Panc1 (cell line): ENCODE measurements at regions not wholly inside any gene's neighbourhood (a gene's known extent, or its start where the extent isn't known, plus 50 kb on each side); places are given as distances from the start of the nearest gene placed in this dataset.

Source experiments
- ATAC-seq: fragments of 200-7000 bp; cut with Tn5 transposase; 2 replicates; pipeline ENCODE4 v1.9.1; 2020; ENCODE audit warnings: mild to moderate bottlenecking, moderate library complexity
- BruUV-seq: library from RNA; stranded (reverse); fragments of 400-500 nt; replicated peaks from 2 replicates; lab custom pipeline; 2021; lab: Mats Ljungman, UMichigan
- CTCF ChIA-PET: fragments of 300-600 bp; sonication (Branson Sonifier 250); formaldehyde crosslinking; loops from one replicate; lab custom pipeline; 2022; ENCODE audit warnings: antibody characterized with exemption; lab: Charles Lee
- POLR2A ChIA-PET: fragments of 300-600 bp; sonication (Branson Sonifier 250); formaldehyde crosslinking; loops from one replicate; lab custom pipeline; 2022; ENCODE audit warnings: antibody characterized with exemption; lab: Charles Lee
- DNase-seq: peaks from one replicate; pipeline ENCODE4 v3.0.0-alpha.2; 2010; ENCODE audit warnings: low read depth, low spot score
- H3K27ac ChIP-seq: 2 replicates; pipeline ENCODE4 v1.5.1; 2011; ENCODE audit warnings: mild to moderate bottlenecking, low read length, inconsistent platforms
- H3K27me3 ChIP-seq: fragments of 200-500 bp; sonication (Bioruptor generic); 2 replicates; pipeline ENCODE4 v1.6.0; 2014; ENCODE audit warnings: low read length, inconsistent platforms; ENCODE audit not compliant: control insufficient read depth, insufficient read depth
- H3K36me3 ChIP-seq: fragments of 200-500 bp; sonication (Bioruptor generic); 2 replicates; pipeline ENCODE4 v1.5.1; 2014; ENCODE audit warnings: inconsistent platforms, mild to moderate bottlenecking, low read length, moderate library complexity; ENCODE audit not compliant: control insufficient read depth, insufficient read depth
- H3K4me1 ChIP-seq: 2 replicates; pipeline ENCODE4 v1.5.1; 2011; ENCODE audit warnings: inconsistent platforms, mild to moderate bottlenecking, low read length, moderate library complexity; ENCODE audit not compliant: control insufficient read depth, insufficient read depth
- H3K4me3 ChIP-seq, 2 experiments: 2 replicates each; pipeline ENCODE4 v1.5.1; 2011 to 2012; ENCODE audit warnings: low read depth in 2 of 2, low read length in 2 of 2, mild to moderate bottlenecking in 2 of 2, inconsistent platforms in 1 of 2, moderate library complexity in 1 of 2
- H3K9me3 ChIP-seq: fragments of 200-500 bp; sonication (Bioruptor generic); 2 replicates; pipeline ENCODE4 v1.5.1; 2014; ENCODE audit warnings: low read depth, mild to moderate bottlenecking, inconsistent platforms, low read length, moderate library complexity; ENCODE audit not compliant: control insufficient read depth, insufficient read depth
- CTCF ChIP-seq: fragments of 450-650 bp; IDR thresholded peaks from 2 replicates; pipeline ENCODE4 v1.5.1; 2017; ENCODE audit warnings: mild to moderate bottlenecking
- POLR2AphosphoS5 ChIP-seq: IDR thresholded peaks from 2 replicates; pipeline ENCODE4 v1.6.1; 2012; ENCODE audit warnings: mild to moderate bottlenecking, low read depth, low read length, moderate library complexity
- REST ChIP-seq, 2 experiments: IDR thresholded peaks; 2 replicates each; pipeline ENCODE4 v1.6.1; 2011 to 2012; ENCODE audit warnings: low read depth in 2 of 2, control low read depth in 1 of 2, low read length in 1 of 2, mild to moderate bottlenecking in 1 of 2, moderate library complexity in 1 of 2; ENCODE audit not compliant: insufficient read depth in 1 of 2
- SIN3A ChIP-seq: IDR thresholded peaks from 2 replicates; pipeline ENCODE4 v1.6.1; 2012; ENCODE audit warnings: low read depth, mild to moderate bottlenecking, low read length, moderate library complexity, borderline replicate concordance; ENCODE audit not compliant: insufficient read depth
- TCF7L2 ChIP-seq: IDR thresholded peaks from 2 replicates; pipeline ENCODE4 v1.6.1; 2011; ENCODE audit warnings: mild to moderate bottlenecking, low read depth, low read length, inconsistent platforms
- in situ Hi-C: cut with HindIII; loops from 2 replicates; pipeline ENCODE4 v1.10.0; 2016; ENCODE audit warnings: low sequenced_read_pairs, low pct_unique_long_range_greater_than_20kb
- intact Hi-C: fragments of 100-400 bp; cut with micrococcal nuclease; formaldehyde crosslinking; loops from one replicate; pipeline ENCODE4 v1.10.0; 2022; ENCODE audit not compliant: unreplicated experiment

- Histone ChIP-seq H3K27ac (no peak overlapping the region), H3K27me3 (no peaks in the 10 kb centered on the region), H3K4me3 (no peak overlapping the region), H3K9me3 (no peaks in the 10 kb centered on the region; the same call in 1 of the 2 replicates), H3K36me3 (no peaks in the 10 kb centered on the region), H3K4me1 (no peaks in the 10 kb centered on the region)
- CTCF ChIA-PET, result no interaction called here
- ATAC-seq (no peak), DNase-seq (no peak)
- POLR2A ChIA-PET, result no interaction called here
- TF ChIP-seq POLR2AphosphoS5 (no peak), REST (IDR thresholded peaks at IDR 0.05; ENCODE audit: insufficient read depth in 1 of 2, low read depth in 2 of 2, low read length in 1 of 2) (no peak), TCF7L2 (no peak), CTCF (no peak)
- in situ Hi-C loops, result no loop called here
- intact Hi-C loops, result no loop called here
- no TSS peak for BruUV-seq
These were observed 244.8 kb downstream of the IPO8 start for GRCh38 chr12:30450872-30451271.

- no TSS peak for BruUV-seq
- ATAC-seq (no peak), DNase-seq (no peak)
These were observed 245.4 kb downstream of the IPO8 start for GRCh38 chr12:30450226-30450625.

More at GRCh38 chr12:30450226-30450625, 245.4 kb downstream of the IPO8 start:
- H3K4me1 ChIP-seq, result no peaks in the 10 kb centered on the region
- H3K9me3 ChIP-seq, result no peaks in the 10 kb centered on the region; the same call in 1 of the 2 replicates
- TF ChIP-seq TCF7L2 (no peak), CTCF (no peak), SIN3A (no peak), REST (IDR thresholded peaks at IDR 0.05; ENCODE audit: insufficient read depth in 1 of 2, low read depth in 2 of 2, low read length in 1 of 2) (no peak), POLR2AphosphoS5 (no peak)
- H3K36me3 ChIP-seq, result no peaks in the 10 kb centered on the region
- no peaks in the 10 kb centered on the region for H3K27me3 ChIP-seq
- in situ Hi-C loops, result no loop called here
- CTCF ChIA-PET, result no interaction called here
- no peak overlapping the region for H3K27ac ChIP-seq
- intact Hi-C loops, result no loop called here
- no peak overlapping the region for H3K4me3 ChIP-seq
- POLR2A ChIA-PET, result no interaction called here
